ENCODE measurements at regions not wholly inside any gene's neighbourhood (a gene's known extent, or its start where the extent isn't known, plus 50 kb on each side); places are given as distances from the start of the nearest gene placed in this dataset.

- TF ChIP-seq POLR2A (IDR thresholded peaks at IDR 0.05) (no peak), CTCF (IDR thresholded peaks at IDR 0.05) (no peak)
Measured at GRCh38 chr3:150210461-150211110, 197.5 kb upstream of the TSC22D2 start.
